HepG2 (cell line): ENCODE measurements at regions not wholly inside any gene's neighbourhood (a gene's known extent, or its start where the extent isn't known, plus 50 kb on each side); places are given as distances from the start of the nearest gene placed in this dataset.

Experiments
- CCDC6 ChIP-seq: sonication (generic); formaldehyde crosslinking; IDR thresholded peaks from 2 replicates; pipeline ENCODE4 v1.8.1; 2022; ENCODE audit warnings: mild to moderate bottlenecking, missing genetic modification reagents, moderate library complexity
- CENPX ChIP-seq: sonication (generic); formaldehyde crosslinking; IDR thresholded peaks from 2 replicates; pipeline ENCODE4 v1.9.0; 2021; ENCODE audit warnings: mild to moderate bottlenecking, missing genetic modification reagents, moderate library complexity
- ETV6 ChIP-seq: sonication (generic); formaldehyde crosslinking; conservative IDR thresholded peaks from 2 replicates; pipeline ENCODE4 v1.4.0; 2020; ENCODE audit warnings: missing genetic modification reagents
- GATA4 ChIP-seq: sonication (generic); IDR thresholded peaks from 2 replicates; pipeline ENCODE4 v1.6.1; 2016; ENCODE audit warnings: antibody characterized with exemption, low read depth, borderline replicate concordance
- GTF2F1 ChIP-seq: fragments of 150-350 bp; IDR thresholded peaks from 2 replicates; pipeline ENCODE4 v1.6.1; 2014; ENCODE audit warnings: low read length
- HNRNPUL1 ChIP-seq: fragments of 200-400 bp; formaldehyde crosslinking; IDR thresholded peaks from 2 replicates; pipeline ENCODE4 v1.6.1; 2017; ENCODE audit warnings: low read depth, mild to moderate bottlenecking, low read length, moderate library complexity
- HOXA3 ChIP-seq: sonication (generic); formaldehyde crosslinking; IDR thresholded peaks from 2 replicates; pipeline ENCODE4 v1.5.0; 2020; ENCODE audit warnings: missing genetic modification reagents
- KDM2A ChIP-seq: sonication (generic); formaldehyde crosslinking; IDR thresholded peaks from 2 replicates; pipeline ENCODE4 v1.4.0; 2020; ENCODE audit warnings: low read depth, missing genetic modification reagents, borderline replicate concordance
- KLF15 ChIP-seq: sonication (generic); formaldehyde crosslinking; IDR thresholded peaks from 2 replicates; pipeline ENCODE4 v1.8.1; 2023; ENCODE audit warnings: borderline replicate concordance, mild to moderate bottlenecking, inconsistent platforms, missing genetic modification reagents, mixed read lengths
- NBN ChIP-seq: fragments of 450-650 bp; conservative IDR thresholded peaks from 2 replicates; pipeline ENCODE4 v1.6.1; 2017
- PHF5A ChIP-seq: IDR thresholded peaks from one replicate; pipeline ENCODE4 v1.6.1; 2018; ENCODE audit warnings: low read depth, missing genetic modification reagents; ENCODE audit not compliant: unreplicated experiment
- SOX5 ChIP-seq: IDR thresholded peaks from 2 replicates; pipeline ENCODE4 v1.6.1; 2016; ENCODE audit warnings: borderline replicate concordance
- SP140L ChIP-seq: sonication (generic); formaldehyde crosslinking; IDR thresholded peaks from 2 replicates; pipeline ENCODE4 v1.4.0; 2020; ENCODE audit warnings: missing genetic modification reagents, borderline replicate concordance
- SP5 ChIP-seq: IDR thresholded peaks from 2 replicates; pipeline ENCODE4 v1.6.1; 2016; ENCODE audit warnings: low read depth, borderline replicate concordance
- SPEN ChIP-seq: sonication (generic); formaldehyde crosslinking; IDR thresholded peaks from 2 replicates; pipeline ENCODE4 v1.5.1; 2020; ENCODE audit warnings: low read depth, mild to moderate bottlenecking, missing genetic modification reagents
- SUZ12 ChIP-seq: fragments of 150-350 bp; IDR thresholded peaks from 2 replicates; pipeline ENCODE4 v1.6.1; 2014; ENCODE audit warnings: low read depth, low read length
- ZFP37 ChIP-seq: sonication (generic); formaldehyde crosslinking; IDR thresholded peaks from 2 replicates; pipeline ENCODE4 v1.4.0; 2020; ENCODE audit warnings: missing genetic modification reagents, borderline replicate concordance
- ZNF225 ChIP-seq: sonication (generic); formaldehyde crosslinking; IDR thresholded peaks from 2 replicates; pipeline ENCODE4 v1.4.0; 2020; ENCODE audit warnings: mild to moderate bottlenecking, missing genetic modification reagents
- ZNF274 ChIP-seq: sonication (generic); formaldehyde crosslinking; IDR thresholded peaks from 2 replicates; pipeline ENCODE4 v1.5.1; 2020; ENCODE audit warnings: mild to moderate bottlenecking, missing genetic modification reagents
- ZNF484 ChIP-seq: sonication (generic); formaldehyde crosslinking; IDR thresholded peaks from 2 replicates; pipeline ENCODE4 v1.5.1; 2020; ENCODE audit warnings: mild to moderate bottlenecking, low read depth, missing genetic modification reagents, borderline replicate concordance
- ZSCAN20 ChIP-seq: sonication (generic); formaldehyde crosslinking; IDR thresholded peaks from 2 replicates; pipeline ENCODE4 v1.4.0; 2020; ENCODE audit warnings: missing genetic modification reagents, mild to moderate bottlenecking, borderline replicate concordance
- ZSCAN29 ChIP-seq: sonication (generic); formaldehyde crosslinking; conservative IDR thresholded peaks from 2 replicates; pipeline ENCODE4 v1.4.0; 2020; ENCODE audit warnings: mild to moderate bottlenecking, missing genetic modification reagents
- ZZZ3 ChIP-seq: sonication (generic); formaldehyde crosslinking; IDR thresholded peaks from 2 replicates; pipeline ENCODE4 v1.4.0; 2020; ENCODE audit warnings: missing genetic modification reagents, mild to moderate bottlenecking, borderline replicate concordance
- TF ChIP-seq, protein P1 (sequence below): conservative IDR thresholded peaks from 2 replicates; pipeline ENCODE4 v1.6.1; 2018; ENCODE audit warnings: missing genetic modification reagents
- TF ChIP-seq, protein P2 (sequence below): sonication (generic); formaldehyde crosslinking; IDR thresholded peaks from 2 replicates; pipeline ENCODE4 v1.8.1; 2022; ENCODE audit warnings: mild to moderate bottlenecking, missing genetic modification reagents
- TF ChIP-seq, protein P3 (sequence below): sonication (generic); formaldehyde crosslinking; IDR thresholded peaks from 2 replicates; pipeline ENCODE4 v1.4.0; 2020; ENCODE audit warnings: missing genetic modification reagents
- TF ChIP-seq, protein P4 (sequence below): sonication (generic); formaldehyde crosslinking; IDR thresholded peaks from 2 replicates; pipeline ENCODE4 v1.4.0; 2020; ENCODE audit warnings: missing genetic modification reagents

DNA sequence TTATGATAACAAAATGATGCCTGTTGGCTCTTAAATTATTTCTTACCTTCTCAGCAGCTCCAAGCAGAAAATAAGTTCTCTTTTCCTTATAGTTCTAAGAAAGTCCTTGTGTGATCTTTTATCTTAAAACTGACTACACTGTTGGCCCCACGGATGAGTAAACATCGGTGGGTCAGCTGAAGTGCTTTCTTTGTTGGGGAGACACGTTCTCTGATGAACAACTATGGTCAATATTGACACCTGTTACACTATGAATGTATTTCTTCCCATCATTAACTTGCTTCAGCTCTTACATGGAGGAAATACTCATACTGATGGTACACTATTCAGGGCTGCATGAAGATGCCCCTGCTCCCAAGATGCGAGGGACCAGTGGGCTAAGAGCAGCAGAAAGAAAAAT is 110.8 kb upstream of the EEA1 start (continued):
- TF ChIP-seq, protein P1, sequence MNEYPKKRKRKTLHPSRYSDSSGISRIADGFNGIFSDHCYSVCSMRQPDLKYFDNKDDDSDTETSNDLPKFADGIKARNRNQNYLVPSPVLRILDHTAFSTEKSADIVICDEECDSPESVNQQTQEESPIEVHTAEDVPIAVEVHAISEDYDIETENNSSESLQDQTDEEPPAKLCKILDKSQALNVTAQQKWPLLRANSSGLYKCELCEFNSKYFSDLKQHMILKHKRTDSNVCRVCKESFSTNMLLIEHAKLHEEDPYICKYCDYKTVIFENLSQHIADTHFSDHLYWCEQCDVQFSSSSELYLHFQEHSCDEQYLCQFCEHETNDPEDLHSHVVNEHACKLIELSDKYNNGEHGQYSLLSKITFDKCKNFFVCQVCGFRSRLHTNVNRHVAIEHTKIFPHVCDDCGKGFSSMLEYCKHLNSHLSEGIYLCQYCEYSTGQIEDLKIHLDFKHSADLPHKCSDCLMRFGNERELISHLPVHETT (CRISPR knock-in tag): no peak
- TF ChIP-seq ZNF274 (CRISPR knock-in tag): no peak
- no peak for TF ChIP-seq GTF2F1
- TF ChIP-seq, protein P2, sequence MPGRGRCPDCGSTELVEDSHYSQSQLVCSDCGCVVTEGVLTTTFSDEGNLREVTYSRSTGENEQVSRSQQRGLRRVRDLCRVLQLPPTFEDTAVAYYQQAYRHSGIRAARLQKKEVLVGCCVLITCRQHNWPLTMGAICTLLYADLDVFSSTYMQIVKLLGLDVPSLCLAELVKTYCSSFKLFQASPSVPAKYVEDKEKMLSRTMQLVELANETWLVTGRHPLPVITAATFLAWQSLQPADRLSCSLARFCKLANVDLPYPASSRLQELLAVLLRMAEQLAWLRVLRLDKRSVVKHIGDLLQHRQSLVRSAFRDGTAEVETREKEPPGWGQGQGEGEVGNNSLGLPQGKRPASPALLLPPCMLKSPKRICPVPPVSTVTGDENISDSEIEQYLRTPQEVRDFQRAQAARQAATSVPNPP (CRISPR knock-in tag): no peak
- no peak for TF ChIP-seq ZZZ3
- no peak for TF ChIP-seq ZNF225 (CRISPR knock-in tag)
- TF ChIP-seq ZNF484 (CRISPR knock-in tag): no peak
- no peak for TF ChIP-seq SPEN (CRISPR knock-in tag)
- no peak for TF ChIP-seq ETV6 (CRISPR knock-in tag)
- TF ChIP-seq CENPX (CRISPR knock-in tag): no peak
- no peak for TF ChIP-seq ZSCAN20 (CRISPR knock-in tag)
- TF ChIP-seq KLF15 (CRISPR knock-in tag): no peak
- no peak for TF ChIP-seq KDM2A
- no peak for TF ChIP-seq SP140L
- TF ChIP-seq CCDC6 (CRISPR knock-in tag): no peak
- no peak for TF ChIP-seq PHF5A
- TF ChIP-seq GATA4: peak; percentile 52; the same call in 1 of the 2 replicates
- TF ChIP-seq, protein P3, sequence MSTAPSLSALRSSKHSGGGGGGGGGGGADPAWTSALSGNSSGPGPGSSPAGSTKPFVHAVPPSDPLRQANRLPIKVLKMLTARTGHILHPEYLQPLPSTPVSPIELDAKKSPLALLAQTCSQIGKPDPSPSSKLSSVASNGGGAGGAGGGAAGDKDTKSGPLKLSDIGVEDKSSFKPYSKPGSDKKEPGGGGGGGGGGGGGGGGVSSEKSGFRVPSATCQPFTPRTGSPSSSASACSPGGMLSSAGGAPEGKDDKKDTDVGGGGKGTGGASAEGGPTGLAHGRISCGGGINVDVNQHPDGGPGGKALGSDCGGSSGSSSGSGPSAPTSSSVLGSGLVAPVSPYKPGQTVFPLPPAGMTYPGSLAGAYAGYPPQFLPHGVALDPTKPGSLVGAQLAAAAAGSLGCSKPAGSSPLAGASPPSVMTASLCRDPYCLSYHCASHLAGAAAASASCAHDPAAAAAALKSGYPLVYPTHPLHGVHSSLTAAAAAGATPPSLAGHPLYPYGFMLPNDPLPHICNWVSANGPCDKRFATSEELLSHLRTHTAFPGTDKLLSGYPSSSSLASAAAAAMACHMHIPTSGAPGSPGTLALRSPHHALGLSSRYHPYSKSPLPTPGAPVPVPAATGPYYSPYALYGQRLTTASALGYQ (CRISPR knock-in tag): no peak
- no peak for TF ChIP-seq HOXA3 (CRISPR knock-in tag)
- peak; percentile 88 for TF ChIP-seq SOX5
- TF ChIP-seq HNRNPUL1: no peak
- no peak for TF ChIP-seq NBN
- no peak for TF ChIP-seq ZFP37 (CRISPR knock-in tag)
- TF ChIP-seq SUZ12: no peak
- no peak for TF ChIP-seq SP5 (CRISPR knock-in tag)
- TF ChIP-seq ZSCAN29 (CRISPR knock-in tag): no peak
- TF ChIP-seq, protein P4, sequence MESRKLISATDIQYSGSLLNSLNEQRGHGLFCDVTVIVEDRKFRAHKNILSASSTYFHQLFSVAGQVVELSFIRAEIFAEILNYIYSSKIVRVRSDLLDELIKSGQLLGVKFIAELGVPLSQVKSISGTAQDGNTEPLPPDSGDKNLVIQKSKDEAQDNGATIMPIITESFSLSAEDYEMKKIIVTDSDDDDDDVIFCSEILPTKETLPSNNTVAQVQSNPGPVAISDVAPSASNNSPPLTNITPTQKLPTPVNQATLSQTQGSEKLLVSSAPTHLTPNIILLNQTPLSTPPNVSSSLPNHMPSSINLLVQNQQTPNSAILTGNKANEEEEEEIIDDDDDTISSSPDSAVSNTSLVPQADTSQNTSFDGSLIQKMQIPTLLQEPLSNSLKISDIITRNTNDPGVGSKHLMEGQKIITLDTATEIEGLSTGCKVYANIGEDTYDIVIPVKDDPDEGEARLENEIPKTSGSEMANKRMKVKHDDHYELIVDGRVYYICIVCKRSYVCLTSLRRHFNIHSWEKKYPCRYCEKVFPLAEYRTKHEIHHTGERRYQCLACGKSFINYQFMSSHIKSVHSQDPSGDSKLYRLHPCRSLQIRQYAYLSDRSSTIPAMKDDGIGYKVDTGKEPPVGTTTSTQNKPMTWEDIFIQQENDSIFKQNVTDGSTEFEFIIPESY: no peak
